Endothelial cell of umbilical vein (primary cell): ENCODE measurements at regions not wholly inside any gene's neighbourhood (a gene's known extent, or its start where the extent isn't known, plus 50 kb on each side); places are given as distances from the start of the nearest gene placed in this dataset.

Experiments
- BruUV-seq: library from RNA; stranded (reverse); fragments of 400-500 nt; replicated peaks from 2 replicates; lab custom pipeline; 2021; lab: Mats Ljungman, UMichigan
- CTCF ChIA-PET: fragments of 300-600, 350-600 bp; sonication (Branson Sonifier 250); formaldehyde crosslinking; loops from one replicate; lab custom pipeline; 2021; ENCODE audit warnings: antibody characterized with exemption, inconsistent platforms; lab: Charles Lee
- POLR2A ChIA-PET: fragments of 300-600, 350-600 bp; sonication (Branson Sonifier 250); formaldehyde crosslinking; loops from one replicate; lab custom pipeline; 2021; ENCODE audit warnings: antibody characterized with exemption, inconsistent platforms; lab: Charles Lee
- DNase-seq: peaks from one replicate; pipeline ENCODE4 v3.0.0-alpha.2; 2011; ENCODE audit warnings: low read depth, low spot score
- FAIRE-seq: peaks from 2 replicates; lab custom pipeline; 2011; peaks lifted over from hg19 to GRCh38; lab: Jason Lieb, UNC
- H2AFZ ChIP-seq: 2 replicates; pipeline ENCODE4 v1.6.0; 2012; ENCODE audit warnings: low read depth, low read length, control low read depth, inconsistent platforms
- H3K27ac ChIP-seq: 2 replicates; pipeline ENCODE4 v1.5.1; 2011; ENCODE audit warnings: low read depth, mild to moderate bottlenecking, control low read depth, low read length, moderate library complexity; ENCODE audit not compliant: insufficient read depth
- H3K27me3 ChIP-seq, 2 experiments: 2 replicates each; pipeline versions ENCODE4 v1.6.0 to v1.6.1; 2011; ENCODE audit warnings: low read length in 2 of 2, mixed read lengths in 1 of 2; ENCODE audit not compliant: control insufficient read depth in 2 of 2, insufficient read depth in 2 of 2
- H3K36me3 ChIP-seq, 2 experiments: 2 replicates in 1 of 2; 3 replicates in 1 of 2; pipeline ENCODE4 v1.5.1; 2011; ENCODE audit warnings: low read length in 2 of 2, mild to moderate bottlenecking in 1 of 2, moderate library complexity in 1 of 2; ENCODE audit not compliant: control insufficient read depth in 2 of 2, insufficient read depth in 2 of 2; ENCODE audit errors: extremely low read depth in 1 of 2
- H3K4me1 ChIP-seq: 3 replicates; pipeline ENCODE4 v1.5.1; 2011; ENCODE audit warnings: mild to moderate bottlenecking, low read length; ENCODE audit not compliant: control insufficient read depth, insufficient read depth; ENCODE audit errors: extremely low read depth
- H3K4me2 ChIP-seq: 2 replicates; pipeline ENCODE4 v1.6.1; 2011; ENCODE audit warnings: low read length, control low read depth, mixed read lengths; ENCODE audit not compliant: insufficient read depth
- H3K4me3 ChIP-seq, 3 experiments: fragments of 200-600 bp in 1 of 3; sonication (generic), shearing (Covaris generic) in 1 of 3; replicated peaks in 1 of 3; 2 replicates each; pipeline ENCODE4 v1.5.1; 2011 to 2016; ENCODE audit warnings: control low read depth in 3 of 3, low read length in 3 of 3, mild to moderate bottlenecking in 2 of 3, inconsistent platforms in 1 of 3, low read depth in 1 of 3, moderate library complexity in 1 of 3; ENCODE audit not compliant: insufficient read depth in 1 of 3
- H3K79me2 ChIP-seq: 2 replicates; pipeline ENCODE4 v1.6.0; 2012; ENCODE audit warnings: low read length, inconsistent platforms; ENCODE audit not compliant: control insufficient read depth, insufficient read depth
- H3K9ac ChIP-seq: replicated peaks from 2 replicates; pipeline ENCODE3; 2011; ENCODE audit warnings: low read length, control low read depth; ENCODE audit not compliant: insufficient read depth; ENCODE audit errors: extremely low read depth
- H3K9me1 ChIP-seq: replicated peaks from 3 replicates; pipeline ENCODE4 v1.6.0; 2011; ENCODE audit warnings: mild to moderate bottlenecking, low read length; ENCODE audit not compliant: control insufficient read depth, insufficient read depth; ENCODE audit errors: extremely low read depth
- H3K9me3 ChIP-seq: replicated peaks from 2 replicates; pipeline ENCODE4 v1.5.1; 2012; ENCODE audit warnings: low read length, inconsistent platforms; ENCODE audit not compliant: control insufficient read depth, insufficient read depth
- H4K20me1 ChIP-seq: replicated peaks from 2 replicates; pipeline ENCODE3; 2011; ENCODE audit warnings: mild to moderate bottlenecking, low read length; ENCODE audit not compliant: control insufficient read depth, insufficient read depth; ENCODE audit errors: extremely low read depth
- CTCF ChIP-seq, 2 donors: IDR thresholded peaks; 1 replicate in 1 of 2; 2 replicates in 1 of 2; pipeline ENCODE4 v1.5.1; 2011; ENCODE audit warnings: low read length in 2 of 2, mild to moderate bottlenecking in 2 of 2, moderate library complexity in 2 of 2, control low read depth in 1 of 2, inconsistent platforms in 1 of 2, low read depth in 1 of 2; ENCODE audit not compliant: insufficient read depth in 1 of 2; ENCODE audit errors: extremely low read depth in 1 of 2
- EZH2 ChIP-seq: IDR thresholded peaks from 2 replicates; pipeline ENCODE4 v1.6.1; 2012; ENCODE audit warnings: borderline replicate concordance, low read depth, mild to moderate bottlenecking, moderate library complexity, low read length, inconsistent platforms; ENCODE audit not compliant: severe bottlenecking
- FOS ChIP-seq: IDR thresholded peaks from 2 replicates; pipeline ENCODE4 v1.6.1; 2011; ENCODE audit warnings: mild to moderate bottlenecking, low read length, moderate library complexity, borderline replicate concordance; ENCODE audit not compliant: insufficient read depth
- GATA2 ChIP-seq: IDR thresholded peaks from 2 replicates; pipeline ENCODE4 v1.7.0; 2011; ENCODE audit warnings: low read depth, mild to moderate bottlenecking, moderate library complexity, mixed read lengths, low read length; ENCODE audit not compliant: insufficient read length, insufficient read depth
- JUN ChIP-seq: IDR thresholded peaks from 2 replicates; pipeline ENCODE4 v1.6.1; 2011; ENCODE audit warnings: borderline replicate concordance, low read depth; ENCODE audit not compliant: insufficient read length, insufficient read depth
- MAX ChIP-seq: IDR thresholded peaks from 2 replicates; pipeline ENCODE4 v1.6.1; 2011; ENCODE audit not compliant: insufficient read depth, insufficient read length
- MYC ChIP-seq: IDR thresholded peaks from one replicate; pipeline ENCODE4 v1.6.1; 2011; ENCODE audit warnings: mild to moderate bottlenecking, low read depth, low read length
- POLR2A ChIP-seq: IDR thresholded peaks from 2 replicates; pipeline ENCODE4 v1.6.1; 2012; ENCODE audit warnings: low read depth, mild to moderate bottlenecking, control low read depth, low read length
- POLR2AphosphoS5 ChIP-seq: IDR thresholded peaks from 2 replicates; pipeline ENCODE4 v1.6.1; 2012; ENCODE audit warnings: low read depth, mild to moderate bottlenecking, control low read depth, low read length, moderate library complexity; ENCODE audit not compliant: insufficient read depth
- dilution Hi-C: fragments of 300-500 bp; cut with MboI; formaldehyde crosslinking; loops from one replicate; pipeline ENCODE4 v1.15.0; 2019; ENCODE audit warnings: low sequenced_read_pairs; ENCODE audit not compliant: extremely low pct_ligation_motif_present
- intact Hi-C: fragments of 100-400 bp; cut with micrococcal nuclease; formaldehyde crosslinking; loops from one replicate; pipeline ENCODE4 v1.10.0; 2022

GRCh38 chr3:176824811-176825210 lies 372.5 kb downstream of the TBL1XR1 start:
- DNase-seq (peak; percentile 88), FAIRE-seq (peak; percentile 61)
- H3K79me2 ChIP-seq: no peaks in the 10 kb centered on the region
- no peaks in the 10 kb centered on the region for H3K36me3 ChIP-seq
- H3K27ac ChIP-seq: no peak overlapping the region
- intact Hi-C loops (no loop called here), dilution Hi-C loops (no loop called here)
- ChIA-PET CTCF (no interaction called here), POLR2A (no interaction called here)
- H3K9me1 ChIP-seq: no peaks in the 10 kb centered on the region
- H3K27me3 ChIP-seq: no peaks in the 10 kb centered on the region
- no peaks in the 10 kb centered on the region for H4K20me1 ChIP-seq
- no peak overlapping the region for H3K4me2 ChIP-seq
- TF ChIP-seq GATA2 (no peak), CTCF (IDR thresholded peaks at IDR 0.05; ENCODE audit: extremely low read depth in 1 of 2, insufficient read depth in 1 of 2, low read depth in 1 of 2, low read length in 2 of 2) (no peak), POLR2AphosphoS5 (no peak), POLR2A (no peak), EZH2 (no peak), JUN (no peak), FOS (no peak), MYC (no peak), MAX (no peak)
- no peaks in the 10 kb centered on the region for H3K9me3 ChIP-seq
- H2AFZ ChIP-seq: no peak overlapping the region
- H3K4me1 ChIP-seq: no peaks in the 10 kb centered on the region
- H3K9ac ChIP-seq: no peak overlapping the region
- no peak overlapping the region for H3K4me3 ChIP-seq
- BruUV-seq: no TSS peak
